ENCODE measurements at regions not wholly inside any gene's neighbourhood (a gene's known extent, or its start where the extent isn't known, plus 50 kb on each side); places are given as distances from the start of the nearest gene placed in this dataset.
"Not testable (repeated sequence)": the region's sequence is repeated elsewhere in the genome, so short reads cannot be mapped to it uniquely, and the experiment has no call there.

GRCh38 chr2:75290600-75291150 is 91.4 kb upstream of the TACR1 start:
- Histone ChIP-seq H3K4me3 (ENCODE audit: low read depth, low read length) (no peak overlapping the region), H2BK5ac (ENCODE audit: low read depth, low read length, poor library complexity) (no peak overlapping the region), H2BK12ac (ENCODE audit: low read length) (no peak overlapping the region), H3K14ac (ENCODE audit: low read length) (peak overlapping the region; percentile 14), H2BK120ac (ENCODE audit: insufficient read depth, low read length, poor library complexity) (no peak overlapping the region), H3K18ac (ENCODE audit: low read length) (no peak overlapping the region), H3K36me3 (ENCODE audit: control insufficient read depth in 1 of 2, insufficient read depth in 2 of 2, low read length in 2 of 2) (no peaks in the 10 kb centered on the region), H3K27ac (ENCODE audit: low read depth, low read length) (peak overlapping the region; percentile 2), H4K91ac (ENCODE audit: low read depth, low read length) (no peak overlapping the region), H2AFZ (ENCODE audit: insufficient read depth, low read length, poor library complexity) (no peak overlapping the region), H3K9me3 (ENCODE audit: insufficient read depth, low read depth, low read length) (no peaks in the 10 kb centered on the region), H3K79me1 (ENCODE audit: low read length) (peaks cover 6% of the 10 kb centered on the region), H4K8ac (ENCODE audit: low read depth, low read length) (no peak overlapping the region), H3K27me3 (ENCODE audit: insufficient read depth, low read length) (no peaks in the 10 kb centered on the region), H3K9ac (ENCODE audit: low read length) (no peak overlapping the region), H2AK5ac (ENCODE audit: low read length) (no peak overlapping the region), H3K23ac (ENCODE audit: low read length) (no peak overlapping the region), H3K4me1 (ENCODE audit: control insufficient read depth in 1 of 2, insufficient read depth in 2 of 2, low read length in 2 of 2) (peaks cover 4 to 11% of the 10 kb centered on the region in 2 experiments), H4K12ac (ENCODE audit: low read depth, low read length) (no peak overlapping the region), H3K4ac (ENCODE audit: low read depth, low read length) (no peak overlapping the region), H3K4me2 (ENCODE audit: low read length) (no peak overlapping the region), H3K79me2 (ENCODE audit: control insufficient read depth, insufficient read depth, low read length, poor library complexity) (no peaks in the 10 kb centered on the region)
- WGBS (ENCODE audit: extremely low coverage, insufficient coverage, insufficient read length): no CpG with 5 or more reads among the region's 2 CpGs
- peak in 1 of 2 donors; percentile 36 for DNase-seq

GRCh38 chr2:75289771-75290170 is 90.5 kb upstream of the TACR1 start:
- H3K27ac ChIP-seq (ENCODE audit: low read depth, low read length): peak overlapping the region; percentile 52
- H3K23ac ChIP-seq (ENCODE audit: low read length): no peak overlapping the region
- H3K14ac ChIP-seq (ENCODE audit: low read length): no peak overlapping the region
- H3K9ac ChIP-seq (ENCODE audit: low read length): no peak overlapping the region
- H3K79me1 ChIP-seq (ENCODE audit: low read length): peaks cover 6% of the 10 kb centered on the region
- H2BK5ac ChIP-seq (ENCODE audit: low read depth, low read length, poor library complexity): no peak overlapping the region
- no peak overlapping the region for H2AFZ ChIP-seq (ENCODE audit: insufficient read depth, low read length, poor library complexity)
- no peaks in the 10 kb centered on the region for H3K27me3 ChIP-seq (ENCODE audit: insufficient read depth, low read length)
- no peaks in the 10 kb centered on the region for H3K79me2 ChIP-seq (ENCODE audit: control insufficient read depth, insufficient read depth, low read length, poor library complexity)
- H3K4me2 ChIP-seq (ENCODE audit: low read length): no peak overlapping the region
- H4K12ac ChIP-seq (ENCODE audit: low read depth, low read length): no peak overlapping the region
- no peak overlapping the region for H2BK12ac ChIP-seq (ENCODE audit: low read length)
- H2BK120ac ChIP-seq (ENCODE audit: insufficient read depth, low read length, poor library complexity): no peak overlapping the region
- no peak overlapping the region for H2AK5ac ChIP-seq (ENCODE audit: low read length)
- H3K4me3 ChIP-seq (ENCODE audit: low read depth, low read length): no peak overlapping the region
- H3K9me3 ChIP-seq (ENCODE audit: insufficient read depth, low read depth, low read length): no peaks in the 10 kb centered on the region
- H4K91ac ChIP-seq (ENCODE audit: low read depth, low read length): no peak overlapping the region
- peak; percentile 74 to 86 for DNase-seq
- H3K4me1 ChIP-seq (ENCODE audit: control insufficient read depth in 1 of 2, insufficient read depth in 2 of 2, low read length in 2 of 2): peaks cover 4 to 11% of the 10 kb centered on the region in 2 experiments
- WGBS (ENCODE audit: extremely low coverage, insufficient coverage, insufficient read length): no CpG with 5 or more reads among the region's 3 CpGs
- no peak overlapping the region for H3K4ac ChIP-seq (ENCODE audit: low read depth, low read length)
- no peak overlapping the region for H3K18ac ChIP-seq (ENCODE audit: low read length)
- H3K36me3 ChIP-seq (ENCODE audit: control insufficient read depth in 1 of 2, insufficient read depth in 2 of 2, low read length in 2 of 2): no peaks in the 10 kb centered on the region
- H4K8ac ChIP-seq (ENCODE audit: low read depth, low read length): no peak overlapping the region

- not testable (repeated sequence) for H2AK5ac ChIP-seq (ENCODE audit: low read length); H3K79me2 ChIP-seq (ENCODE audit: control insufficient read depth, insufficient read depth, low read length, poor library complexity); H4K12ac ChIP-seq (ENCODE audit: low read depth, low read length); H4K91ac ChIP-seq (ENCODE audit: low read depth, low read length); H2AFZ ChIP-seq (ENCODE audit: insufficient read depth, low read length, poor library complexity); H2BK12ac ChIP-seq (ENCODE audit: low read length); H4K8ac ChIP-seq (ENCODE audit: low read depth, low read length); H3K4me2 ChIP-seq (ENCODE audit: low read length); H3K9me3 ChIP-seq (ENCODE audit: insufficient read depth, low read depth, low read length); H3K79me1 ChIP-seq (ENCODE audit: low read length); H3K18ac ChIP-seq (ENCODE audit: low read length); H3K4ac ChIP-seq (ENCODE audit: low read depth, low read length); H3K36me3 ChIP-seq (ENCODE audit: control insufficient read depth in 1 of 2, insufficient read depth in 2 of 2, low read length in 2 of 2); H3K9ac ChIP-seq (ENCODE audit: low read length); H3K14ac ChIP-seq (ENCODE audit: low read length); H3K4me3 ChIP-seq (ENCODE audit: low read depth, low read length); H3K23ac ChIP-seq (ENCODE audit: low read length); H3K27me3 ChIP-seq (ENCODE audit: insufficient read depth, low read length)
- WGBS (ENCODE audit: extremely low coverage, insufficient coverage, insufficient read length): no CpG with 5 or more reads among the region's 7 CpGs
- peak overlapping the region; percentile 10 for H2BK5ac ChIP-seq (ENCODE audit: low read depth, low read length, poor library complexity)
- H3K4me1 ChIP-seq (ENCODE audit: control insufficient read depth in 1 of 2, insufficient read depth in 2 of 2, low read length in 2 of 2): peaks cover 4 to 11% of the 10 kb centered on the region in 2 experiments
- peak overlapping the region; percentile 52 for H3K27ac ChIP-seq (ENCODE audit: low read depth, low read length)
- H2BK120ac ChIP-seq (ENCODE audit: insufficient read depth, low read length, poor library complexity): peak overlapping the region; percentile 35
- peak; percentile 41 to 72 for DNase-seq
Measured at GRCh38 chr2:75289178-75289577, 89.9 kb upstream of the TACR1 start.

GRCh38 chr2:75288760-75289159 is 89.4 kb upstream of the TACR1 start:
- H3K4me3 ChIP-seq (ENCODE audit: low read depth, low read length): no peak overlapping the region
- H3K23ac ChIP-seq (ENCODE audit: low read length): no peak overlapping the region
- no peak overlapping the region for H3K4ac ChIP-seq (ENCODE audit: low read depth, low read length)
- no peak for DNase-seq
- H2BK12ac ChIP-seq (ENCODE audit: low read length): no peak overlapping the region
- H3K4me1 ChIP-seq (ENCODE audit: control insufficient read depth in 1 of 2, insufficient read depth in 2 of 2, low read length in 2 of 2): peaks cover 4 to 11% of the 10 kb centered on the region in 2 experiments
- H3K9me3 ChIP-seq (ENCODE audit: insufficient read depth, low read depth, low read length): no peaks in the 10 kb centered on the region
- no peaks in the 10 kb centered on the region for H3K79me2 ChIP-seq (ENCODE audit: control insufficient read depth, insufficient read depth, low read length, poor library complexity)
- no peaks in the 10 kb centered on the region for H3K36me3 ChIP-seq (ENCODE audit: control insufficient read depth in 1 of 2, insufficient read depth in 2 of 2, low read length in 2 of 2)
- H3K27me3 ChIP-seq (ENCODE audit: insufficient read depth, low read length): no peaks in the 10 kb centered on the region
- no peak overlapping the region for H3K4me2 ChIP-seq (ENCODE audit: low read length)
- no peak overlapping the region for H4K12ac ChIP-seq (ENCODE audit: low read depth, low read length)
- no peak overlapping the region for H2AFZ ChIP-seq (ENCODE audit: insufficient read depth, low read length, poor library complexity)
- H3K79me1 ChIP-seq (ENCODE audit: low read length): peaks cover 6% of the 10 kb centered on the region
- H4K91ac ChIP-seq (ENCODE audit: low read depth, low read length): no peak overlapping the region
- H2BK5ac ChIP-seq (ENCODE audit: low read depth, low read length, poor library complexity): no peak overlapping the region
- H2BK120ac ChIP-seq (ENCODE audit: insufficient read depth, low read length, poor library complexity): no peak overlapping the region
- H3K27ac ChIP-seq (ENCODE audit: low read depth, low read length): no peak overlapping the region
- H4K8ac ChIP-seq (ENCODE audit: low read depth, low read length): no peak overlapping the region
- H3K18ac ChIP-seq (ENCODE audit: low read length): no peak overlapping the region
- no peak overlapping the region for H3K9ac ChIP-seq (ENCODE audit: low read length)
- H3K14ac ChIP-seq (ENCODE audit: low read length): no peak overlapping the region
- no peak overlapping the region for H2AK5ac ChIP-seq (ENCODE audit: low read length)

All from trophoblast cell (in vitro differentiated cells and primary cell).